H1 (cell line): ENCODE measurements at regions not wholly inside any gene's neighbourhood (a gene's known extent, or its start where the extent isn't known, plus 50 kb on each side); places are given as distances from the start of the nearest gene placed in this dataset.

Experiments
- JUND ChIP-seq: IDR thresholded peaks from 2 replicates; pipeline ENCODE4 v1.6.1; 2011; ENCODE audit warnings: mild to moderate bottlenecking, improper control_type of control experiment, low read length

- TF ChIP-seq JUND, result no peak
These were observed 201.0 kb upstream of the NLRP1 start (continued) for GRCh38 chr17:5785338-5785737.
